ENCODE measurements at regions not wholly inside any gene's neighbourhood (a gene's known extent, or its start where the extent isn't known, plus 50 kb on each side); places are given as distances from the start of the nearest gene placed in this dataset.

- H3K9ac ChIP-seq (ENCODE audit: extremely low read depth, insufficient read length, low read length) = no peak overlapping the region
- Mint-ChIP-seq H3K27ac (no peak overlapping the region), H3K9me3 (no peaks in the 10 kb centered on the region), H3K4me1 (peaks cover 5% of the 10 kb centered on the region in 2 experiments; a peak in 2 of 4 replicates), H3K27me3 (ENCODE audit: low read depth) (peaks cover 19% of the 10 kb centered on the region), H3K4me3 (no peak overlapping the region), H3K36me3 (ENCODE audit: insufficient read depth in 1 of 3, low read depth in 3 of 3) (no peaks in the 10 kb centered on the region)
- H2BK15ac ChIP-seq (ENCODE audit: low read depth, low read length) = no peak overlapping the region
- no peak overlapping the region for H3K56ac ChIP-seq (ENCODE audit: insufficient read length, low read depth, low read length)
- H3K4me1 ChIP-seq (ENCODE audit: insufficient read depth, low read length) = no peaks in the 10 kb centered on the region
- no peak overlapping the region for H4K8ac ChIP-seq (replicated peaks; ENCODE audit: insufficient read length, low read depth, low read length)
- no peak overlapping the region for H3K18ac ChIP-seq (ENCODE audit: insufficient read length, low read depth, low read length)
- no peak overlapping the region for H3K4me2 ChIP-seq (ENCODE audit: insufficient read depth, insufficient read length, low read length)
- H3K79me1 ChIP-seq (ENCODE audit: insufficient read depth, low read depth, low read length, poor library complexity, severe bottlenecking) = no peaks in the 10 kb centered on the region
- TF ChIP-seq CTCF (conservative IDR thresholded peaks at IDR 0.05) = no peak
- H3K9me3 ChIP-seq (ENCODE audit: control insufficient read depth, low read depth, low read length) = no peaks in the 10 kb centered on the region
- no CpG with 5 or more reads among the region's 3 CpGs for WGBS (ENCODE audit: extremely low coverage, insufficient read length, low lambda C conversion rate)
- H4K91ac ChIP-seq (ENCODE audit: insufficient read length, low read depth, low read length) = no peak overlapping the region
- no peak overlapping the region for H3T11ph ChIP-seq (ENCODE audit: low read length)
- no peak overlapping the region for H2BK12ac ChIP-seq (ENCODE audit: insufficient read length, low read depth, low read length)
- no peak overlapping the region for H2BK5ac ChIP-seq (ENCODE audit: insufficient read length, low read length)
- H3K23ac ChIP-seq (ENCODE audit: insufficient read length, low read depth, low read length) = no peak overlapping the region
- no peak overlapping the region for H3K27ac ChIP-seq (ENCODE audit: insufficient read length, low read depth, low read length)
- no peak overlapping the region for H2BK120ac ChIP-seq (ENCODE audit: low read depth, low read length, poor library complexity, severe bottlenecking)
- no peak overlapping the region for H2AK5ac ChIP-seq (ENCODE audit: insufficient read length, low read length)
- no peak for DNase-seq
- H2BK20ac ChIP-seq (ENCODE audit: low read depth, low read length, poor library complexity, severe bottlenecking) = no peak overlapping the region
- no peaks in the 10 kb centered on the region for H3K27me3 ChIP-seq (ENCODE audit: insufficient read depth, low read length)
- H3K79me2 ChIP-seq (ENCODE audit: insufficient read depth, low read length) = no peaks in the 10 kb centered on the region
- no peaks in the 10 kb centered on the region for H3K23me2 ChIP-seq (ENCODE audit: insufficient read length, low read depth, low read length, poor library complexity, severe bottlenecking)
- no peak overlapping the region for H3K14ac ChIP-seq (ENCODE audit: insufficient read depth, low read length)
- H3K4ac ChIP-seq (ENCODE audit: low read depth, low read length) = no peak overlapping the region
- no peak overlapping the region for H2AFZ ChIP-seq (ENCODE audit: low read length)
- H4K20me1 ChIP-seq (ENCODE audit: control insufficient read depth, insufficient read depth, insufficient read length) = no peaks in the 10 kb centered on the region
- no peak overlapping the region for H4K5ac ChIP-seq (ENCODE audit: insufficient read length, low read depth, low read length)
Measured at GRCh38 chr1:34645919-34646318, 108.9 kb upstream of the GJB5 start.

All from H9 (cell line).